Esophagus squamous epithelium (tissue), 5 donors: ENCODE measurements at regions not wholly inside any gene's neighbourhood (a gene's known extent, or its start where the extent isn't known, plus 50 kb on each side); places are given as distances from the start of the nearest gene placed in this dataset.

ENCODE experiments used
- DNase-seq: peaks from one replicate; lab custom pipeline; 2025; lab: John Stamatoyannopoulos, UW
- H3K27ac ChIP-seq, 4 donors: fragments of 200-600 bp; sonication (generic); one replicate each; pipeline ENCODE4 v1.5.1; 2016 to 2019; ENCODE audit warnings: mild to moderate bottlenecking in 1 of 4
- H3K27me3 ChIP-seq, 4 donors: fragments of 200-600 bp; sonication (generic); 1 replicate in 3 of 4; 2 replicates in 1 of 4; pipeline versions ENCODE4 v1.5.1 to v1.6.0; 2017 to 2021; ENCODE audit warnings: antibody characterized with exemption in 1 of 4
- H3K36me3 ChIP-seq, 3 donors: fragments of 200-600 bp; sonication (generic); one replicate each; pipeline ENCODE4 v1.5.1; 2016 to 2019
- H3K4me1 ChIP-seq, 3 donors: fragments of 200-600 bp; sonication (generic); one replicate each; pipeline ENCODE4 v1.5.1; 2017 to 2019
- H3K4me3 ChIP-seq, 4 donors: fragments of 200-600 bp; sonication (generic); 1 replicate in 3 of 4; 2 replicates in 1 of 4; pipeline ENCODE4 v1.5.1; 2016 to 2019; ENCODE audit warnings: mild to moderate bottlenecking in 2 of 4, moderate library complexity in 1 of 4
- H3K9me3 ChIP-seq, 3 donors: fragments of 200-600 bp; sonication (generic); one replicate each; pipeline ENCODE4 v1.5.1; 2016 to 2019
- CTCF ChIP-seq, 6 experiments: fragments of 450-650 bp in 4 of 6; fragments of 200-600 bp in 2 of 6; sonication (generic) in 2 of 6; IDR thresholded peaks; one replicate each; pipeline ENCODE4 v1.5.1; 2016 to 2019; ENCODE audit warnings: antibody characterized with exemption in 6 of 6, mild to moderate bottlenecking in 4 of 6, moderate library complexity in 4 of 6
- POLR2A ChIP-seq, 4 donors: fragments of 450-650 bp; IDR thresholded peaks; one replicate each; pipeline ENCODE4 v1.6.1; 2017; ENCODE audit warnings: antibody characterized with exemption in 4 of 4, mild to moderate bottlenecking in 4 of 4, moderate library complexity in 3 of 4
- WGBS, 2 donors: methylation state at CpG; one replicate each; pipeline ENCODE4 v1.1.5; 2018; 5-methylcytosine and 5-hydroxymethylcytosine counted together
- intact Hi-C: fragments of 100-400 bp; cut with DNase I; formaldehyde crosslinking; loops from one replicate; pipeline ENCODE4 v1.15.0; 2022
- donor health status: DM: yes; HTN: yes; CAD: no.

- H3K27me3 ChIP-seq, result no peaks in the 10 kb centered on the region
- 70 to 74% methylated on average over 3 of the region's 3 CpGs for WGBS, 2 donors
- no peak overlapping the region for H3K27ac ChIP-seq
- H3K4me3 ChIP-seq, result no peak overlapping the region
- no peaks in the 10 kb centered on the region for H3K36me3 ChIP-seq
- TF ChIP-seq CTCF (IDR thresholded peaks at IDR 0.05), result no peak
- TF ChIP-seq POLR2A (IDR thresholded peaks at IDR 0.05), result no peak
- DNase-seq, result no peak
- H3K9me3 ChIP-seq, result no peaks in the 10 kb centered on the region
- intact Hi-C loops, result no loop called here
- H3K4me1 ChIP-seq, result no peaks in the 10 kb centered on the region
Measured at GRCh38 chr10:52483587-52483986, 169.5 kb downstream of the DKK1 start.

- no peak for TF ChIP-seq CTCF (IDR thresholded peaks at IDR 0.05)
- TF ChIP-seq POLR2A (IDR thresholded peaks at IDR 0.05), result no peak
- 71% methylated on average over 3 of the region's 3 CpGs for WGBS, 2 donors
- no peak for DNase-seq
- intact Hi-C loops, result loop anchor here (5.0 kb wide), 1 partner anchor 172 kb away; the partner anchor contains the start of gene DKK1
- H3K4me3 ChIP-seq, result no peak overlapping the region
- no peaks in the 10 kb centered on the region for H3K4me1 ChIP-seq
- H3K27ac ChIP-seq, result no peak overlapping the region
- H3K27me3 ChIP-seq, result no peaks in the 10 kb centered on the region
- H3K9me3 ChIP-seq, result no peaks in the 10 kb centered on the region
- no peaks in the 10 kb centered on the region for H3K36me3 ChIP-seq
Measured at GRCh38 chr10:52484206-52485065, 170.4 kb downstream of the DKK1 start.

GRCh38 chr10:52485462-52485861 is 171.4 kb downstream of the DKK1 start:
- no peak for DNase-seq
- H3K27ac ChIP-seq, result no peak overlapping the region
- no peaks in the 10 kb centered on the region for H3K36me3 ChIP-seq
- H3K4me3 ChIP-seq, result no peak overlapping the region
- TF ChIP-seq POLR2A (IDR thresholded peaks at IDR 0.05), result no peak
- TF ChIP-seq CTCF (IDR thresholded peaks at IDR 0.05), result no peak
- WGBS, 2 donors, result 56 to 73% methylated on average over 1 of the region's 1 CpG
- intact Hi-C loops, result loop anchor here (5.0 kb wide), 1 partner anchor 173 kb away; the partner anchor contains the start of gene DKK1
- no peaks in the 10 kb centered on the region for H3K4me1 ChIP-seq
- no peaks in the 10 kb centered on the region for H3K9me3 ChIP-seq
- H3K27me3 ChIP-seq, result no peaks in the 10 kb centered on the region

GRCh38 chr10:52486840-52487611 is 172.9 kb downstream of the DKK1 start:
- no peaks in the 10 kb centered on the region for H3K27me3 ChIP-seq
- intact Hi-C loops, result loop anchor here (5.0 kb wide), 1 partner anchor 175 kb away; the partner anchor contains the start of gene DKK1
- no peak overlapping the region for H3K27ac ChIP-seq
- TF ChIP-seq POLR2A (IDR thresholded peaks at IDR 0.05), result no peak
- TF ChIP-seq CTCF (IDR thresholded peaks at IDR 0.05), result no peak
- H3K36me3 ChIP-seq, result no peaks in the 10 kb centered on the region
- H3K9me3 ChIP-seq, result no peaks in the 10 kb centered on the region
- DNase-seq, result no peak
- H3K4me3 ChIP-seq, result no peak overlapping the region
- H3K4me1 ChIP-seq, result no peaks in the 10 kb centered on the region
- 82 to 89% methylated on average over 1 of the region's 1 CpG for WGBS, 2 donors
